ENCODE measurements at regions not wholly inside any gene's neighbourhood (a gene's known extent, or its start where the extent isn't known, plus 50 kb on each side); places are given as distances from the start of the nearest gene placed in this dataset.

DNA sequence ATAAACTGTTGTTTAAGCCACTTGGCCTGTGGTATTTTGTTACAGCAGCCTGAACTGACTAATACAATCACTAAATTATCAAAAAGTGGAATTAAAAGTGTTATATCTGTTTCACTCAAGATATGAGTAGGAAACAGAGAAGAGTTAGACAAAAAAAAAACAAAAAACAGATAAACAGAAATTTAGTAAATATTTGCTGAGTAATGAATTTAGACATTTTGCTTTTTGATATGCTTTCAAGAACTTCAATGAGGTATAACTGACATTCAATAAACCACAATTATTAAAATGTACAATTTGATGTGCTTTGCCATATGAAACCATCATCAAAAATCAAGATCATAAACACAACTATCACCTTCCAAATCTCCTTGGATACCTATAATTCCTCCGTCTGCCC, 369.2 kb downstream of the PAX1 start:
- Histone ChIP-seq H3K4me3 (no peak overlapping the region), H3K4me1 (ENCODE audit: low read depth) (no peaks in the 10 kb centered on the region), H3K9me3 (peaks cover 5% of the 10 kb centered on the region), H3K36me3 (ENCODE audit: low read depth) (no peaks in the 10 kb centered on the region)
- DNase-seq (no peak), ATAC-seq (no peak)
- TF ChIP-seq, protein P1, sequence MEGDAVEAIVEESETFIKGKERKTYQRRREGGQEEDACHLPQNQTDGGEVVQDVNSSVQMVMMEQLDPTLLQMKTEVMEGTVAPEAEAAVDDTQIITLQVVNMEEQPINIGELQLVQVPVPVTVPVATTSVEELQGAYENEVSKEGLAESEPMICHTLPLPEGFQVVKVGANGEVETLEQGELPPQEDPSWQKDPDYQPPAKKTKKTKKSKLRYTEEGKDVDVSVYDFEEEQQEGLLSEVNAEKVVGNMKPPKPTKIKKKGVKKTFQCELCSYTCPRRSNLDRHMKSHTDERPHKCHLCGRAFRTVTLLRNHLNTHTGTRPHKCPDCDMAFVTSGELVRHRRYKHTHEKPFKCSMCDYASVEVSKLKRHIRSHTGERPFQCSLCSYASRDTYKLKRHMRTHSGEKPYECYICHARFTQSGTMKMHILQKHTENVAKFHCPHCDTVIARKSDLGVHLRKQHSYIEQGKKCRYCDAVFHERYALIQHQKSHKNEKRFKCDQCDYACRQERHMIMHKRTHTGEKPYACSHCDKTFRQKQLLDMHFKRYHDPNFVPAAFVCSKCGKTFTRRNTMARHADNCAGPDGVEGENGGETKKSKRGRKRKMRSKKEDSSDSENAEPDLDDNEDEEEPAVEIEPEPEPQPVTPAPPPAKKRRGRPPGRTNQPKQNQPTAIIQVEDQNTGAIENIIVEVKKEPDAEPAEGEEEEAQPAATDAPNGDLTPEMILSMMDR (IDR thresholded peaks at IDR 0.05): no peak
- intact Hi-C loops (cut with DNase I, micrococcal nuclease): no loop called here

DNA sequence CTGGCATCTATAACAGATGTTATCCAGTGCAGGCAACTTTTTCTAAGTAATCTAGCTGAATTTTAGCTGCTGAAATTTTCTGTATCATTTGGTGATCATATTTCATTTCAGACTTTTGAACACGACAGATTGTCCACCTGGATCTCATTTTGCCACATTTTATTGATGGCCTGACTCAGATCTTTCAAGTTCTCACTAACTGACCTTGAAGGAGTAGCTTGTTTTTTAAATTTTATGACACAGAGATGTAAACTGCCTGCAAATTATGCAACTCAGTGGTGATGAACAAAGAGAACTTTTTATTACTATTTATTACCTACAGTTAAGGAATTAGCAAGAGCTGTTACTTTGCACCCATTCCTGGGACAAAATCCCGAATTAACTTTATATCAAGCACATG, 366.4 kb downstream of the PAX1 start:
- H3K36me3 ChIP-seq (ENCODE audit: low read depth): no peaks in the 10 kb centered on the region
- no peak for DNase-seq
- no peak for ATAC-seq
- TF ChIP-seq, protein P1 (IDR thresholded peaks at IDR 0.05): no peak
- no peak overlapping the region for H3K4me3 ChIP-seq
- peaks cover 2% of the 10 kb centered on the region for H3K9me3 ChIP-seq
- intact Hi-C loops (cut with DNase I, micrococcal nuclease): no loop called here
- H3K4me1 ChIP-seq (ENCODE audit: low read depth): no peaks in the 10 kb centered on the region

DNA sequence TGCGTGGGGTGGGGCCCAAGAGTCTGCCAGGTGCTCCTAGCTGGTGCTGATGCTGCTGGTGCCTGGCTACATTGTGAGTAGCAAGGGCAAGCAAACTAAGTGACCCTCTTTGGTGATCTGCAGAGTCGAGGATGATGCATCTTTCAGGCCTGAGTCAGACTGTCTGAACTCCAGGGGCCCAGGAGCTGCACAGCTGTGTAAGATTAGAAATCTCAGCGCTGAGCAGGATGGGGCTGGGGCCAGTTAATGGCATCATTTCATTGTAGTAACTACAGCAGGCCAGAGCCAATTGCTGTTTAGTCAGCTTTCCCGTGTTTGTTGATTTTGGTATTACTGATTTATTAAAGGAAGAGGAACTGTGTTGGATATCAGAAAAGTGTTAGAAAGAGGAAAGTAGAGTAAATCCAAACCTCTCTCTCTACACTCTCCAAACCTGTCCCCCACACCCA, 365.2 kb downstream of the PAX1 start:
- peaks cover 2% of the 10 kb centered on the region for H3K9me3 ChIP-seq
- no peaks in the 10 kb centered on the region for H3K4me1 ChIP-seq (ENCODE audit: low read depth)
- no peak for ATAC-seq
- DNase-seq: no peak
- TF ChIP-seq, protein P1 (IDR thresholded peaks at IDR 0.05): no peak
- intact Hi-C loops (cut with DNase I, micrococcal nuclease): no loop called here
- H3K36me3 ChIP-seq (ENCODE audit: low read depth): no peaks in the 10 kb centered on the region
- H3K4me3 ChIP-seq: no peak overlapping the region

DNA sequence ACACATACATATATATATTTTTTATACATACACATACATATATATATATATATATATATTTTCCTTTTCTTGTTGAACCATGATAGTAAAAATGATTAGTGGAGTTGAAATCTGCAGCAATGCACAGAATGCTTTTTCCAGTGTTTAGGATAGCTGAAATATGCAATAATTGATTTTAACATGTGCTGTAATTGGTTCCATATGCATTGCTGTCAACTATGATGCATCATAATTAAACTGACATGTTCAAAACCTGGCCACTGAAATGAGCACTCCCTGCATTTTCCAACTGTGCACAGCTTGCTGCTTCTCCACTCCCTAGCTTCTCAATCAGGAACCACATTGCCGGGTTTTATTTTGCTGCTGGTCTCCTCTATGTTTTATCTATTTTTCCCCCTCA, 358.3 kb downstream of the PAX1 start:
- DNase-seq (no peak), ATAC-seq (no peak)
- TF ChIP-seq, protein P1 (IDR thresholded peaks at IDR 0.05): no peak
- H3K36me3 ChIP-seq (ENCODE audit: low read depth): no peaks in the 10 kb centered on the region
- intact Hi-C loops (cut with DNase I, micrococcal nuclease): no loop called here
- H3K9me3 ChIP-seq: no peaks in the 10 kb centered on the region
- no peak overlapping the region for H3K4me3 ChIP-seq
- H3K4me1 ChIP-seq (ENCODE audit: low read depth): no peaks in the 10 kb centered on the region

DNA sequence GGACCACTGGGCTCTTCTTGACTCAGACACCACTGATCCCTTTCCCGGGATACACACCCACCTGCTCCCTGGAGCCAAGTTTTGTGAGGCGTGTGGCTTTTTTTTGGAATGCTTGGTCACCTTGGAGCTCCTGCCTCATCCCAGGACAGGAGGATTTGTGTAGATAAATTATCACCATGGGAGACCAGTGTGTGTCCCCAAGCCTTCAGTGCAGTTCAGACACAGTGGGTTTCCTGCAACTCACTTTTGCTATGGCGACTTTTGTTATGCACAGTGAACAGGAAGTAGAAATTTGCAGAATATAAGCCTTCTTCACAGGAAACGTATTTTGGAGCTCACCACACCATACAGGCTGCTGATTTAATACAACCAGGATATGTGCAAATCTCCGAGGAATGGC, 357.4 kb downstream of the PAX1 start:
- Histone ChIP-seq H3K4me1 (ENCODE audit: low read depth) (no peaks in the 10 kb centered on the region), H3K4me3 (no peak overlapping the region), H3K9me3 (no peaks in the 10 kb centered on the region), H3K36me3 (ENCODE audit: low read depth) (no peaks in the 10 kb centered on the region)
- ATAC-seq: no peak
- intact Hi-C loops (cut with DNase I, micrococcal nuclease): no loop called here
- TF ChIP-seq, protein P1 (IDR thresholded peaks at IDR 0.05): no peak
- DNase-seq: no peak

DNA sequence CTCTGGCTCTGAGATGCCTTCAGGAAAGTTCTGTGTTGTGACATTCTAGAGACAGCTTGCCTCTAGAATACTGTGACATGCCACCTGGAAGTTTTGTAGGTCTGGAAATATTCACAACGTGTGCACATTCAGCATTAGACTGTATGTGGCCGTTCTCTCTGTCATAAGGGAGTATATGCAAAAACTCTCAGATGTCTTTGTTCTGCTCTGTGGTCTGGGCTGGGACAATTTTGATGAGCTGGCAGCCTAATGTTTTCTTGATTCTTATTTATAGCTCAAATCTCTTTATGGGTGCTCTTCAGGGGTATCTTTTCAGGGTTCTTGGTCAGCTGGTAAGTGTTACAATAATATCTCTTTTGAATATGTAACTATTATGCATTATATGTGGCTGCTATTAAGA, 355.1 kb downstream of the PAX1 start:
- Histone ChIP-seq H3K4me1 (ENCODE audit: low read depth) (no peaks in the 10 kb centered on the region), H3K9me3 (no peaks in the 10 kb centered on the region), H3K36me3 (ENCODE audit: low read depth) (no peaks in the 10 kb centered on the region), H3K4me3 (no peak overlapping the region)
- DNase-seq (no peak), ATAC-seq (no peak)
- TF ChIP-seq, protein P1 (IDR thresholded peaks at IDR 0.05): no peak
- intact Hi-C loops (cut with DNase I, micrococcal nuclease): no loop called here
